GM23338 (cell line): ENCODE measurements at regions not wholly inside any gene's neighbourhood (a gene's known extent, or its start where the extent isn't known, plus 50 kb on each side); places are given as distances from the start of the nearest gene placed in this dataset.

ENCODE experiments used
- ATAC-seq: fragments of 200-7000 bp; cut with Tn5 transposase; 3 replicates; pipeline ENCODE4 v1.9.1; 2020
- DNase-seq: peaks from one replicate; pipeline ENCODE4 v3.0.0-alpha.2; 2015; ENCODE audit warnings: low spot score
- H2AFZ ChIP-seq: fragments of 200-600 bp; sonication (generic); 2 replicates; pipeline ENCODE4 v1.8.0; 2016; ENCODE audit warnings: antibody characterized with exemption, mild to moderate bottlenecking, moderate library complexity
- H3F3A ChIP-seq: fragments of 200-600 bp; sonication (generic); replicated peaks from 2 replicates; pipeline ENCODE4 v1.8.0; 2017; ENCODE audit warnings: antibody characterized with exemption, mixed run types, low read depth
- H3K27ac ChIP-seq: fragments of 200-600 bp; sonication (generic); 2 replicates; pipeline ENCODE4 v1.6.1; 2016; ENCODE audit warnings: low read depth
- H3K27me3 ChIP-seq: fragments of 200-600 bp; sonication (generic); 2 replicates; pipeline ENCODE4 v1.8.0; 2016; ENCODE audit warnings: mild to moderate bottlenecking, mixed run types, moderate library complexity; ENCODE audit not compliant: insufficient read depth
- H3K36me3 ChIP-seq: fragments of 200-600 bp; sonication (generic); 2 replicates; pipeline ENCODE4 v1.8.0; 2016; ENCODE audit warnings: mild to moderate bottlenecking; ENCODE audit not compliant: insufficient read depth
- H3K4me1 ChIP-seq: fragments of 200-600 bp; sonication (generic); 2 replicates; pipeline ENCODE4 v1.8.0; 2016; ENCODE audit warnings: mild to moderate bottlenecking, moderate library complexity; ENCODE audit not compliant: insufficient read depth
- H3K4me2 ChIP-seq: fragments of 200-600 bp; sonication (generic); 2 replicates; pipeline ENCODE4 v1.7.1; 2017; ENCODE audit warnings: mixed run types
- H3K4me3 ChIP-seq: fragments of 200-600 bp; sonication (generic); 2 replicates; pipeline ENCODE4 v1.6.1; 2016; ENCODE audit warnings: mixed run types
- H3K79me2 ChIP-seq: fragments of 200-600 bp; sonication (generic); replicated peaks from 2 replicates; pipeline ENCODE4 v1.8.0; 2017; ENCODE audit warnings: mild to moderate bottlenecking; ENCODE audit not compliant: insufficient read depth
- H3K9me2 ChIP-seq: fragments of 200-600 bp; sonication (generic); 2 replicates; pipeline ENCODE4 v1.8.0; 2017; ENCODE audit not compliant: insufficient read depth
- H4K20me1 ChIP-seq: fragments of 200-600 bp; sonication (generic); replicated peaks from 2 replicates; pipeline ENCODE4 v1.8.0; 2017; ENCODE audit warnings: mild to moderate bottlenecking; ENCODE audit not compliant: insufficient read depth
- H3K27ac Mint-ChIP-seq: 2 replicates; pipeline ENCODE4 v1.8.0; 2020; ENCODE audit warnings: inconsistent platforms, mild to moderate bottlenecking, moderate library complexity, mixed read lengths
- H3K27me3 Mint-ChIP-seq: 3 replicates; pipeline ENCODE4 v1.8.0; 2022; ENCODE audit warnings: low read depth, mild to moderate bottlenecking, moderate library complexity, mixed read lengths, inconsistent platforms; ENCODE audit not compliant: insufficient read depth, poor library complexity
- H3K36me3 Mint-ChIP-seq: 3 replicates; pipeline ENCODE4 v1.8.0; 2021; ENCODE audit warnings: low read depth, mild to moderate bottlenecking, inconsistent platforms, moderate library complexity, mixed read lengths
- H3K4me1 Mint-ChIP-seq: 3 replicates; pipeline ENCODE4 v1.8.0; 2020; ENCODE audit warnings: mild to moderate bottlenecking, inconsistent platforms, mixed read lengths
- H3K4me3 Mint-ChIP-seq: 3 replicates; pipeline ENCODE4 v1.8.0; 2021; ENCODE audit warnings: moderate library complexity, mild to moderate bottlenecking, inconsistent platforms, mixed read lengths
- H3K9me3 Mint-ChIP-seq: 3 replicates; pipeline ENCODE4 v1.8.0; 2020; ENCODE audit warnings: moderate library complexity, mild to moderate bottlenecking, inconsistent platforms, mixed read lengths
- CTCF ChIP-seq, 2 experiments: fragments of 200-600 bp in 1 of 2; sonication (generic) in 1 of 2; conservative IDR thresholded peaks; 2 replicates each; pipeline versions ENCODE4 v1.5.1 to v1.6.1; 2016 to 2017; ENCODE audit warnings: antibody characterized with exemption in 2 of 2, low read depth in 2 of 2, mild to moderate bottlenecking in 2 of 2, moderate library complexity in 1 of 2
- ETS1 ChIP-seq: IDR thresholded peaks from 2 replicates; pipeline ENCODE4 v1.6.1; 2016; ENCODE audit warnings: antibody characterized with exemption
- EZH2phosphoT487 ChIP-seq: fragments of 200-600 bp; sonication (generic); IDR thresholded peaks from one replicate; pipeline ENCODE4 v1.8.1; 2018; ENCODE audit warnings: antibody characterized with exemption; ENCODE audit not compliant: unreplicated experiment
- JUNB ChIP-seq: IDR thresholded peaks from one replicate; pipeline ENCODE4 v1.6.1; 2016; ENCODE audit warnings: antibody characterized with exemption; ENCODE audit not compliant: unreplicated experiment
- NANOG ChIP-seq: IDR thresholded peaks from 2 replicates; pipeline ENCODE4 v1.6.1; 2016; ENCODE audit warnings: antibody characterized with exemption, borderline replicate concordance
- POLR2AphosphoS5 ChIP-seq: IDR thresholded peaks from 2 replicates; pipeline ENCODE4 v1.6.1; 2016; ENCODE audit warnings: antibody characterized with exemption, low read depth
- REST ChIP-seq: IDR thresholded peaks from one replicate; pipeline ENCODE4 v1.6.1; 2018; ENCODE audit warnings: antibody characterized with exemption; ENCODE audit not compliant: unreplicated experiment
- STAT1 ChIP-seq: IDR thresholded peaks from one replicate; pipeline ENCODE4 v1.6.1; 2016; ENCODE audit warnings: antibody characterized with exemption; ENCODE audit not compliant: unreplicated experiment
- ZNF462 ChIP-seq: fragments of 250-450 bp; sonication (Bioruptor Pico); IDR thresholded peaks from 2 replicates; pipeline ENCODE4 v1.5.0; 2020; ENCODE audit warnings: mild to moderate bottlenecking, moderate library complexity

- no peak for TF ChIP-seq REST
Measured at GRCh38 chrX:137667776-137668175, 101.8 kb downstream of the ZIC3 start (continued).

DNA sequence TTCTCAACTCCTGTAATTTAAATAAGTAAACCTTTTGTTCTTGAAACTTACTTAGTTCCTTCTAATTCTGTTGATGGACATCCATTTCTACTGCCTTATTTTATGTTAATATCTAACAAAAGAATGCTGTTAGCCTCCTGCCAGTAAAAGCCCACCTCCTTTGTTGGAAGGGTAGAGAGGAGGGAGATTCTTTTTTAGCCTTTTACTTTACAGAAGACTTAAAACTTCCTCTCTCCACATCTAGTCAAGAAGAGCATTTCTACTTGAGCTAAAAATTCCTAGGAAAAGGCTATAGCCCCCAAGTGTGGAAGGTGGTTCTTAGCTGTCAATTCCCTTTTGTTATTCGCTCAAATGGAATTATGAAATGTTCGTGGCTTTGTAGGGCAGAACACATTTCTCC, 118.7 kb downstream of the ZIC3 start:
- Mint-ChIP-seq H3K36me3 (no peaks in the 10 kb centered on the region; the same call in 2 of the 3 replicates), H3K9me3 (no peaks in the 10 kb centered on the region), H3K27me3 (no peaks in the 10 kb centered on the region), H3K4me1 (peaks cover 17% of the 10 kb centered on the region), H3K4me3 (peak overlapping the region; percentile 23; the same call in 1 of the 3 replicates), H3K27ac (peak overlapping the region; percentile 27; the same call in 1 of the 2 replicates)
- H3F3A ChIP-seq: 0 out of 2 replicates have a peak, but pooled peaks cover 4% of the 10 kb centered on the region
- peak overlapping the region; percentile 31 for H3K4me3 ChIP-seq
- H3K79me2 ChIP-seq: no peaks in the 10 kb centered on the region
- peak overlapping the region; percentile 94 for H3K27ac ChIP-seq
- ATAC-seq (peak; percentile 73), DNase-seq (peak; percentile 28)
- H4K20me1 ChIP-seq: no peaks in the 10 kb centered on the region
- H2AFZ ChIP-seq: no peak overlapping the region
- no peaks in the 10 kb centered on the region for H3K27me3 ChIP-seq
- H3K36me3 ChIP-seq: no peaks in the 10 kb centered on the region
- peaks cover 21% of the 10 kb centered on the region for H3K4me1 ChIP-seq
- no peaks in the 10 kb centered on the region for H3K9me2 ChIP-seq
- peak overlapping the region; percentile 61 for H3K4me2 ChIP-seq
- TF ChIP-seq NANOG: no peak
- no peak for TF ChIP-seq REST
- TF ChIP-seq CTCF (conservative IDR thresholded peaks at IDR 0.05; ENCODE audit: low read depth in 2 of 2): no peak
- no peak for TF ChIP-seq ETS1
- no peak for TF ChIP-seq JUNB
- no peak for TF ChIP-seq STAT1
- TF ChIP-seq ZNF462 (CRISPR knock-in tag): no peak
- TF ChIP-seq POLR2AphosphoS5: no peak
- TF ChIP-seq EZH2phosphoT487: no peak
